AG04449 (cell line): ENCODE measurements at regions not wholly inside any gene's neighbourhood (a gene's known extent, or its start where the extent isn't known, plus 50 kb on each side); places are given as distances from the start of the nearest gene placed in this dataset.
"Not testable (repeated sequence)": the region's sequence is repeated elsewhere in the genome, so short reads cannot be mapped to it uniquely, and the experiment has no call there.

Experiments
- CTCF ChIA-PET: fragments of 350-600 bp; formaldehyde crosslinking; extraction: SDS; loops from one replicate; lab custom pipeline; 2021; ENCODE audit warnings: antibody characterized with exemption; lab: Yijun Ruan, JAX
- POLR2A ChIA-PET: fragments of 400-600, 350-600 bp; formaldehyde crosslinking; extraction: SDS; loops from one replicate; lab custom pipeline; 2020; ENCODE audit warnings: antibody characterized with exemption, inconsistent platforms; lab: Yijun Ruan, JAX
- DNase-seq: peaks from one replicate; pipeline ENCODE4 v3.0.0-alpha.2; 2010; ENCODE audit warnings: low read depth, low spot score
- H3K4me3 ChIP-seq: 2 replicates; pipeline ENCODE4 v1.5.1; 2011; ENCODE audit warnings: low read depth, mild to moderate bottlenecking, control low read depth, low read length
- TF ChIP-seq, protein P1 (sequence below): IDR thresholded peaks from one replicate; pipeline ENCODE4 v1.5.1; 2011; ENCODE audit warnings: mild to moderate bottlenecking, moderate library complexity, low read length, control low read depth, inconsistent platforms; ENCODE audit not compliant: insufficient read depth; ENCODE audit errors: missing control alignments

DNA sequence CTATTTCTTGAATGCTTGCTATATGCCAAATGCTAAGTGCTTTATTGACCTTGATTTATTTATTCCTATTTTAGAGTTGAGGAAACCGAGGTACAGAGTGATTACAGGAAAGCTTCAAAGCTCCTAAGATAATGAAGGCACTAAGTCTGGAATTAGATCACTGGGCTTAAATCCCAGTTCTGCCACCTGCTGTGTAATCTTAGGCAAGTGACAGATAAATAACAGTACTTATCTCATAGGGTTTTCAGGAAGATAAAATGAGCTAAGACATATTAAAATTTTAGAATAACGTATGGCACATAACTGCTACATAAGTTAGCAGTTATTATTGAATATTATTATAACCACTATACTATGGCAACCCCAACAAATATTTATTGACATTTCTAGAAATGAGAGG, 843.8 kb downstream of the DTWD2 start:
- CTCF ChIA-PET: no interaction called here
- H3K4me3 ChIP-seq: no peak overlapping the region
- POLR2A ChIA-PET: no interaction called here
- DNase-seq: no peak
- TF ChIP-seq, protein P1, sequence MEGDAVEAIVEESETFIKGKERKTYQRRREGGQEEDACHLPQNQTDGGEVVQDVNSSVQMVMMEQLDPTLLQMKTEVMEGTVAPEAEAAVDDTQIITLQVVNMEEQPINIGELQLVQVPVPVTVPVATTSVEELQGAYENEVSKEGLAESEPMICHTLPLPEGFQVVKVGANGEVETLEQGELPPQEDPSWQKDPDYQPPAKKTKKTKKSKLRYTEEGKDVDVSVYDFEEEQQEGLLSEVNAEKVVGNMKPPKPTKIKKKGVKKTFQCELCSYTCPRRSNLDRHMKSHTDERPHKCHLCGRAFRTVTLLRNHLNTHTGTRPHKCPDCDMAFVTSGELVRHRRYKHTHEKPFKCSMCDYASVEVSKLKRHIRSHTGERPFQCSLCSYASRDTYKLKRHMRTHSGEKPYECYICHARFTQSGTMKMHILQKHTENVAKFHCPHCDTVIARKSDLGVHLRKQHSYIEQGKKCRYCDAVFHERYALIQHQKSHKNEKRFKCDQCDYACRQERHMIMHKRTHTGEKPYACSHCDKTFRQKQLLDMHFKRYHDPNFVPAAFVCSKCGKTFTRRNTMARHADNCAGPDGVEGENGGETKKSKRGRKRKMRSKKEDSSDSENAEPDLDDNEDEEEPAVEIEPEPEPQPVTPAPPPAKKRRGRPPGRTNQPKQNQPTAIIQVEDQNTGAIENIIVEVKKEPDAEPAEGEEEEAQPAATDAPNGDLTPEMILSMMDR: no peak

DNA sequence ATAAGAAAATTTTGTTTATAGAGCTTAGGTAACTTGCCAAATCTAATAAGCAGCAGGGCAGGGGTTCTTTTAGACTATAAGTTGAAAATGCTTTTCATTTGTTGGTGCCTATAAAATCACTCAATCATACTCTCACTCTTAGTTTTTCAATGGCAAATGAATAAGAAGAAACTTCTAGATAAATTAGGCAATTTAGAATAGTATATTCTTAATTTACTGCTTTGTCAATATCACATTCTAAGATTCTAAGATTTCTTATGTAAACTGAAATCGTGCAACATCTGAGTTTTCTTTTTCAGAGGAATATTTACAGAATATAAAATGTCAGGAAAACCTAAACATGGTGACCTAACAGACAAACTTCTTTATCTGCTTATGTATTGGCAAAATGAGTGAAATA, 849.0 kb downstream of the DTWD2 start:
- TF ChIP-seq, protein P1: no peak
- DNase-seq: no peak
- CTCF ChIA-PET: no interaction called here
- POLR2A ChIA-PET: no interaction called here
- H3K4me3 ChIP-seq: no peak overlapping the region

DNA sequence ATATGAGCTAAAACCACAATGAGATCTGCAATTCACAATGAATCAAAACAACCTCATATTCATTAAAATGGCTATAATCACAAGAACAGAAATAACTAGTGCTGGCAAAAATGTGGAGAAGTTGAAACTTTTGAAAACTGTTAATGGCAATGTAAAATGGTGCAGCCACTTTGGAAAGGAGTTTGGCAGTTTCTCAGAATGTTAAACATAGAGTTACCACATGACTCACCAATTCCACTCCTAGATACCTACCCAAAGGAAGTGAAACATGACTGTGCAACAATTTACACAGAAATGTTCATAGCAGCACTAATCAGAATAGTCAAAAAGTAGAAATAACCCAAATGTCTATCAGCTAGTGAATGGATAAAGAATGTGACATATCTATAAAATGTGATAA, 862.2 kb downstream of the DTWD2 start:
- TF ChIP-seq, protein P1: no peak
- no peak for DNase-seq
- no peak overlapping the region for H3K4me3 ChIP-seq
- POLR2A ChIA-PET: no interaction called here
- CTCF ChIA-PET: no interaction called here

DNA sequence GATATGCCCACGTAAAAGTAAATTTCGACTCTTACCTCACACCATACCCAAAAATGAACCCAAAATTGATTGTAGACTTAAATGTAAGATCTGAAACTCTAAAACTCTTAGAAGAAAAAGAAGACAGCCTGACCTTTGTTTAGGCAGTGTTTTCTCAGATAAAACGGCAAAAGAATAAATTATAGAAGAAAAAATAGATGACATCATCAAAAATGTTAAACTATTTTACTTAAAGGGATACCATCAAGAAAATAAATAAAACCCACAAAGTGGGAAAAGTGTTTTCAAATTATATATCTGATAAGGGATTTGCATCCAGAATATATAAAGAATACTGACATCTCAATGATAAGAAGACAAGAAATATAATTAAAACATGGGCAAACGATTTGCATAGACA, 862.7 kb downstream of the DTWD2 start:
- ChIA-PET CTCF (no interaction called here), POLR2A (no interaction called here)
- TF ChIP-seq, protein P1: no peak
- no peak overlapping the region for H3K4me3 ChIP-seq
- no peak for DNase-seq

DNA sequence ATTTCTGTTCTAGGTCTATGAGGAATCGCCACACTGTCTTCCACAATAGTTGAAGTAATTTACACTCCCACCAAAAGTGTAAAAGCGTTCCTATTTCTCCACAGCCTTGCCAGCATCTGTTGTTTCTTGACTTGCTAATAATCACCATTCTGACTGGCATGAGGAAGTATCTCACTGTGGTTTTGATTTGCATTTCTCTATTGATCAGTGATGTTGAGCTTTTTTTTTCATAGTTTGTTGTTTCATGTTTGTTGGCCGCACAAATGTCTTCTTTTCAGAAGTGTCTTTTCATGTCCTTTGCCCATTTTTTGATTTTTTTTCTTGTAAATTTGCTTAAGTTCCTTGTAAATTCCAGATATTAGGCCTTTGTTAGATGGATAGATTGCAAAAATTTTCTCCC, 867.1 kb downstream of the DTWD2 start:
- H3K4me3 ChIP-seq: no peak overlapping the region
- TF ChIP-seq, protein P1: no peak
- ChIA-PET POLR2A (no interaction called here), CTCF (no interaction called here)
- no peak for DNase-seq

DNA sequence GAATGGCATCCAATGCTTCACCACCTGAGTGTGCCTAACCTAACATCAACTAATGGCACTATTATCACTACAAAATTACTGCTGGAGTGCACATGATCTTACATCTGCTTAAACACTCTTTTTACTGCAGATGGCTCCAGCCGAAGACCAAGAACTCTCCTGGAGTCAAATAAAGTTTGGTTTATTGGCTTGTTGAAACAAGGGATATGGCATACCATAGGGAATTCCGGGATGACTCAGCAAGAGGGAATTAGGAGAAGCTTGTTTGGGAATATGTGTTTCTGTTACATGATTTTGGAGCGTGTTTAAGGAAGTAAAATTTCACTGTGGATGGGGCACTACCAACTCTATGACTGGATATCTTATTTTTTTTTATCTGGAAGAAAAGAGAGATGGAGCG, 872.6 kb downstream of the DTWD2 start:
- DNase-seq: no peak
- TF ChIP-seq, protein P1: no peak
- ChIA-PET POLR2A (no interaction called here), CTCF (no interaction called here)
- H3K4me3 ChIP-seq: no peak overlapping the region

DNA sequence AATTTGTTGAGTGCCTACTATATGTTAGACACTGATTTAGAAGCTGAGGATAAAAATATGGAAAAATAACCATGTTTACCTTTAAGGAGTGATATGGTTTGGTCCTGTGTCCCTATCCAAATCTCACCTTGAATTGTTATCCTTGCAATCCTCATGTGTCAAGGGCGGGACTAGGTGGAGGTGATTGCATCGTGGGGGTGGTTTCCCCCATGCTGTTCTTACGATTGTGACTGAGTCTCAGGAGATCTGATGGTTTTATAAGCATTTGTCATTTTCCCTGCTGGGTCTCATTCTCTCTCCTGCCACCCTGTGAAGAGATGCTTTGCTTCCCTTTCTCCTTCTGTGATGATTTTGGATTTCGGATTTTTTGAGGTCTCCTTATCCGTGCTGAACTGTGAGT, 876.4 kb downstream of the DTWD2 start:
- no peak overlapping the region for H3K4me3 ChIP-seq
- ChIA-PET CTCF (no interaction called here), POLR2A (no interaction called here)
- no peak for DNase-seq
- TF ChIP-seq, protein P1: no peak

DNA sequence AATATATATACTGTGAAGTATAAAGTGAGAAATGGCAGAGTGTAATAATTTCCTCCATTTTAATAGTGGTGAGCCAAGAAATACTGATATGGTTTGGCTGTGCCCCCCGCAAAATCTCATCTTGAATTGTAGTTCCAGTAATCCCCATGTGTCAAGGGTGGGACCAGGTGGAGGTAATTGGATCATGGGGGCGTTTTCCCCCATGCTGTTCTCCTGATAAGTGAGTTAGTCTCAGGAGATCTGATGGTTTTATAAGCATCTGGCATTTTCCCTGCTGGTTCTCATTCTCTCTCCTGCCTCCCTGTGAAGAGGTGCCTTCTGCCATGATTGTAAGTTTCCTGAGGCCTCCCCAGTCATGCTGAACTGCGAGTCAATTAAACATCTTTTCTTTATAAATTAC, 881.1 kb downstream of the DTWD2 start:
- DNase-seq, CTCF ChIA-PET, POLR2A ChIA-PET, H3K4me3 ChIP-seq: not testable (repeated sequence)
